ENCODE measurements at regions not wholly inside any gene's neighbourhood (a gene's known extent, or its start where the extent isn't known, plus 50 kb on each side); places are given as distances from the start of the nearest gene placed in this dataset.

- no peak for TF ChIP-seq EZH2 (IDR thresholded peaks at IDR 0.05; ENCODE audit: insufficient read depth, poor library complexity, severe bottlenecking)
- no peak for TF ChIP-seq EZH2phosphoT487 (IDR thresholded peaks at IDR 0.05; ENCODE audit: insufficient read depth, low read depth)
Observed at GRCh38 chr3:168834558-168834957, 738.8 kb upstream of the GOLIM4 start.

All from GM23248 (cell line).